HUDEP-2 (cell line): ENCODE measurements at regions not wholly inside any gene's neighbourhood (a gene's known extent, or its start where the extent isn't known, plus 50 kb on each side); places are given as distances from the start of the nearest gene placed in this dataset.

Source experiments
- DNase-seq, 76 experiments: peaks; one replicate each; lab custom pipeline; 2025; ENCODE audit not compliant: unreplicated experiment in 76 of 76; lab: John Stamatoyannopoulos, UW

DNA sequence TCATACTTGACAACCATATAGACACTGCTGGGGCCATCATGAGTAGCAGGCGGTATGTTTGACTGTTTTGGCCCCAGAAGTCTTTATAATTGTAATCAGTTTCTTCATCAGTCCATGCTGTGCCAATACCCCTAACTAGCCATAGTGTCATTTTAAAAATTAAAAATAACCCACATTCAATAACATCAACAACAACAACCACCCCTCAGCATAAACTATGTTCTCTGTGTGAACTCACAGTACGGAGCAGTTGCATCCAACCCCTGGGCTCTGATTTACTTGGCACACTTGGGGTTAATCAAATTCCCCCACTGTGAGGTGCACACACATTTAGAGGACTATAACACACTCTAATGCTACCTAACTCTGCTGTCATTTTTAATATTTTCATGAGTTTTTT lies 553.7 kb downstream of the USP25 start:
- no peak for DNase-seq

DNA sequence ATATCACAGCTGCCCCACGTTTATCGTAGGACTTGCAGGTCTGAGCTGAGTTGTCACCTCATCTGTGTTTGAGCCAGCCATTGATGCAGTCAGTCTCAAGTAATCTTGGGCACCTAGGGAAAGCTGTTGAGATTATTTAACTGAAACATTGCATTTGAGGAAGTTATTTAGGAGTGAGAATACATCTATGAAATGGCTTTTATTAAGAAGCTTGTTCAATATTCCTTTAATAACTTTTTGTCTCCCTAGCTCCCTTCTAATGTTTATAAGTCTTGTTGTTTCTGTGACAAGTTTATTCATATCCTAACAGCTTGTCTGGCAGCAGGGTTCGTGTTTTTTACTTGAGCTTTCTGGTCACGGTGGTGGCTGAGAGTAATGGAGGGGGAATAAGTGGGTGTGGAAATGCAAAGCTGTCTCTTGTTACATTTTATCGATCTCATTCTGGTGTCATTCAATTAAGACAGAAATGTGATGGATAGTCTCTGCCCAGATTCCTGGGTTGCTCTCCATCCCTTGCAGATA lies 555.9 kb downstream of the USP25 start:
- no peak for DNase-seq

DNA sequence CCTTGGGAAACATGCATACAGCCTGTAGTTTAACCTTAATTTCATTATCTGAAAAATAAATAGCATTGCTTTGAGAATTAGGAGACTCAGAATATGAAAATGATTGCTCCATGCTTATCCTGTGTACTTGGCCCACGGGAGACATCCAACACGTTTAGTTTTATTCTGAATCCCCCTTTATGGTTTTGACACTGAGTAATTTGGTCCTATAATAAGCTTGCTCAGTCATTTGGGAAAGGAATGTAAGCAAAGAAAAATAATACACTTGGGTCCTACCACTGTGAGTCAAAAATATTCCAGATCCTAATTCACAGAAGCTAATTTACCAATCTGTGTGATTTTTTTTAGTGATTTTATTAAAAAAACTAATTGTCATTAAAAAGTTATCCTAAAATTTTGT lies 557.3 kb downstream of the USP25 start:
- no peak for DNase-seq

DNA sequence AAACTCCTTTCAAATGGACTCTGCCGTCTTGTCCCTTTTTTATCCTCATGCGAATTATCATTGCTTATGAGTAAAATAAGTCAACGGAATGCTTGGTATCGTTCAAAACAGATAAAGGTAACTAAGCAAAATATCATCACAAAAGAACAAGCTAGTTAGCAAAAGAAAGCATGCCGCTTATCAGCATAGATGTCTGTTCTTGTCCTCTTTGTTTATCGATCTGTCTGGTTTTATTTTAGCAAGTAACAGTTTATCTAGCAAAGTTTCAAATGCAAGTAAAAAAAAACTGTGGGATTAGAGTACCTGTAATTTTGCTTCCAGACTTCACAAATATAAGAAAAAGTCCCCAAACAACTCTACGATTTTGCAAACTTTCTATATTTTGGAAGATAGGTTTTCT lies 561.5 kb downstream of the USP25 start:
- no peak for DNase-seq

DNA sequence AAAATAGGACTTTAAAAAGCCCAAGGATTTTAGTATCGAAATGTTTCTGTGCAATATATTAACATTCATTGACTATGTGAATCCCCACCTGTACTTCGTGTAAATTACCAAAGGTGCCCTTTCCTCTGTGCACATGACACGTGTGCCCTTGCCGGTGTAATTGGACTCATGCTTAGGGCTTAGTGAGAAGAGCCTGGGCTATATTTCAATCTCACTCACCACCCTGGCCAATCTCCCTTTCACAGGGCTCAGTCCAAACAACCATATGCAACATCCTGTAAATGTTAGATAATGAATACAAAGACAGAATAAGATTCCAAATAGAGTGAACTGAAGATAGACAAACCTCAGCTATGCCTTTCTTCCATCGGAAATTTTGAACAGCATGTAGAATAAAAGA lies 564.3 kb downstream of the USP25 start:
- no peak for DNase-seq

DNA sequence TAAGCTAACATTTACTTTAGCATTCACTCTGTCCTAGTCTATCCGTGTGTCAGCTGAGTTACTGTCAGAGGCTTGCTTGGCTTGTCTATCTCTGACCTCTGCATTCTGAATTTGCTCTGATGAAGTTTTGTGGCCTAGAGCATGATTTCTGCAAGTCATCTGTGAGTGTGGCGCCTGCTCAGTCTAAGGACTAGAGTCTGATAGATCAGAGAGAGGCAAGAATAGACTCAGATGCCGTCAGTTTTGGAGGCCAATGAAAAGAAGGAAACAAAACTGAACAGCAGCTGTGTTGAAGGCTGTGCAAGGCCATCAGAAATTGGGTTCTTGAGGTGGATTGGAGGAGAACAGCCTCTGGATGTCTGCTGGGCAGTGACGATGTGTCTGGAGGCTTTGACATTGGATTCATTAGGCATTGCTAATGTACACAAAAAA lies 573.1 kb downstream of the USP25 start:
- peak in 1 of 76 experiments; percentile 9 for DNase-seq

DNA sequence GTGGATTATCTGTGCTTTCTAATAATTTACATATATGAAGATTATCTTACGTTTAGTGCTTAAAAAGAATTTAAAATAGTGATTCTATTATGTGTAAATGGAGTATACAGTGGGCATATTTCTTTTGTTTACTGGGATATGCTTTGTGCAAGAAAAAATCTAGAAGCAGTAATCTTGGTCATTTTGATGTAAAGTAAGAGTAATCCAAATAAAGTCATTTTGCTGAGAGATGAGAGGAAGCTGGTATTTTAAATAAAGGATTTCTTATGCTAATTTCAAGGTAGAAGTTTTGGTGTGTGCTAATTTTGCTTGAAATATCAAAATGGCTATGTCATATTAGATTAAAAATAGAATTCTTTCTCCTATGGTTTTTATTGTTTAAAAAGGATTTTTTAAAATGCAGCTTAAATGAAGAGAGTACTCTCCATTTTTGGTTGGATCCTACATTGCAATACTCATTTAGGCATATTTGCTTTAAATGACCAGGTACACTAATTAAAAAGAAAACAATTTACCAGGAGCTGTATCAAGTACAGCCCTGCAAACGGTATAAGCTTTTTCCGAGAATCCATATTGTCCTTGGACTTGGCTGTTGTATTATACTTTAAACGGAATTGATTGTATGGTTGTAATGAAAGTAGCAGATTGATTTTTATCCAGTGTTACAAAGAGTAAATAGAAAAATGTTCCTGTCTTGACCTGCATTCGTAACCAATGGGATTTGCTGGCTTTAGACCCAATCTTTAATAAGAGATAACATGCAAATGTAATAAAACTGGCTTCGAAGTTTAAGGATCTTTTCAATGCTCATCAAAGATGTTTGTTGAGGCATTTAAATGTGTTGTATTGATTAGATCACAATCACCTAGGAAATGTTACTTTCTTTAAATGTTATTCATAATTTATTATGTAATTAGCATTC lies 574.7 kb downstream of the USP25 start:
- no peak for DNase-seq

DNA sequence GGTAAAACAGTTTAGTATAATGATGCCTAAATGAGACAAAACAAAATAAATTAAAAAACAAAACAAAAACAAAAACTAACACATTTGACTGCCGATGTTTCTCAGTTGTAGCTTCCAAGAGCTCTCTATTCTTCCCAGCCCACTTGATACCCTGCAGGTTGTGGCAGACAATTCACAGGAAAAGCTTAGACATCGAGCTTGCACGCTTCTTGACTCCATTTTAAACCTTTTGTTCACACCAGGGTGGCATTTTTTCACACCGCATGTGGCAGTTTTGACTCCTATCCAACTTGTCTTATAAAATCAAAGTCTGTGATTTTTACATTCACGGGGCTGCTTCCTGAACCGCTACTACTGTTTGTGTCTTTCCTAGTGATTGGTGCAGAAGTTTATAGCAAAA lies 575.9 kb downstream of the USP25 start:
- DNase-seq, result no peak

DNA sequence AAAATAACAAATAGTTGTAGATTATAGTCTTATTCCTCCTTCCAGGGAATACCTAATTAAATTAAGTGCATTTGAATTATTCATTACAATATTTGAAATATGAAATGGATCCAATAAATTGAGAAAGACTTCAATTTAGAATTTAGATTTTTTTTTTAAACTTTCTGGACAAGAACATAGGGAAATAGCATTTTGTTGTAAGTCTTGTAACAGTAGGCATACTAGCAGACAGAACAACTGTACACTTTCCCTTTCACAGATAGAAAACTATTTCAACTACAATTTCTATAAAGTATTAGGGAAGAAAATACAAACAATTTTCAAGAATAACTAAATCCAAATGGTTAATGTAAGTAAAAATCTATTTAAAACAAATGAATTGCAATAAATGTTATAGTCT lies 577.5 kb downstream of the USP25 start:
- no peak for DNase-seq

DNA sequence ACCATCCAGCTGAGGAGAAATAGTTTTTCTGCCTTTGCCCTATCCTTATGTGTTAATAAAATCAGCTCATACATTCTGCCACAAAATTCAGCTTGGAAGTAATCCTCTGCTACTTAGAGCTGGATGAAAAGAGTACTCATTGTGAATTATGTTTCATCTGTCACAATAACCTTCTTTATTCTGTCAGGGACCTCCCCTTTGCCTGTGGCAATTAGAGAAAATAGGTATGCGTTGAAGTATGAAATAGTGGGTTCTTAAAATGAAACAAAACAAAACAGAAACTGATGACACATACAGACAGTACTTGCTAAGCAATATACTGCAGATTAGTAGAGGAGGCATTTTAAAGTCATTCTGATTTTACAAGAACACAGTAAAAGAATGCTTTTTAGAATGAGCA lies 578.5 kb downstream of the USP25 start:
- no peak for DNase-seq

DNA sequence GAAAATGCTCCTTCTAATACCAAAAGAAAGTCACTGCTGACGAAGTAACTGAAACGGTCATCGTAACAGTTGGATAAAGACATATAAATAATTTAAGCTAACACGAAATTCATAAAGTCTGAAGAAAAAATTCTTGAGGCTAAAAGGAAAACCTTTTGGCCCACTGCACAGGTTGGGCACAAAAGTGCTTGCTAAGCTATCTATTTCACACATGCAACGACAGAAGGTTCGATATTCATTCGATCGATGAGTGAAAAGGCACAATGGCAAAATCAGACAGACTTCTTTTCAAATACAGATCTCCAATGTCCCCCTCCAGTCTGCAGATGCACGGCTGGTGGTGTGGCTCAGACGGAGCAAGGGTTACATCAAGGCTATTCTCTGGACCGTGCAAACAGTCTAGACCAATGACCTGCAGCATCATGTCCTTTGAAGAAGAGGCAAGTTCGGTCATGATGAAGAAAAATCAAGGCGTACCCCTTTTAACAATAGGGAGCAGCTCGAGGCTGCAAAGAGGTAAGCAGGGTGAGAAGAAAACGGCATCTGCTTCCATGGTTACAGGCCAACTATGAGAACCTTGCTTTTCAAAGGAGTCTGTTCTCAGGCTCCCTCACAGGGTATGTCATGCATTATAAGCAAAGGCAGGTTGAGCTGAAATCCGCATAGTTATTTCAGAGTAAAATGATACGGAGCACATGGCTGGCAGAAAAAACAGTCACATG lies 579.6 kb downstream of the USP25 start:
- no peak for DNase-seq

DNA sequence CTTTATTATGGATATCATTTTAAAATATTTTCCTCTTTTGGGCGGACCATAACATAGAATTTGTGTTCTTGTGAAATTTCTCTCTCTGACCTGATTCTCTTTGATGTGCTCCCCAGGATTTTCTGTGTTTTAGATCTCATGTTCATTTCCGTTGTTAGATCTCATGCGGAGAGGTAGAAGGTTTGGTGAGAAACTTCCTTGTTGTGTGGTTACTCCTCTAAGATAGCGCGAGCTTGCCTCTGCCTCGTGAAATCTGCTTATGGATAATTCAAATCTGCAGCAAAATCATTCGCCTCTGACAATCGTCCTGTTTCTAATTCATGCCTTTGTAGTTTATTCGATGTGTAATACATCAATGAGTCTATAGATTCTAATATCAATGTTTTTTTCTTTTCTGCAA lies 580.4 kb downstream of the USP25 start:
- no peak for DNase-seq

DNA sequence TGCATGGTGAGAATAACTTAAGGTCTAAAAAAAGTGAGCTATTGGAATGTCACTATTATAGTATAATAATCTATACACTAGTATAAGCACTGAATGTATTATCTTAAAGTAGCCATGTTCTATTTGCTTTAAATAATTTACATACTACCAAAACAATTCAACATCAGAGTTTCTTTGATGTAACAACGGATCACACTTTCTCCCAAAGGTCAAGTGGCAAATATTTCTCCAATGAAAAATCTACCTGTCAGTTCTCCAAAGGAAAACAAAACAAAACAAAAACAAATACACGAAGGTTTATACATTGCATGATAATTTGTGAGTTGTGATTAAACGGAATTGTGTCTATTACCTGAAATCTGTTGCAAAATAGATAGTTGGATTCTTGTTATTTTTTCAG lies 581.4 kb downstream of the USP25 start:
- no peak for DNase-seq

DNA sequence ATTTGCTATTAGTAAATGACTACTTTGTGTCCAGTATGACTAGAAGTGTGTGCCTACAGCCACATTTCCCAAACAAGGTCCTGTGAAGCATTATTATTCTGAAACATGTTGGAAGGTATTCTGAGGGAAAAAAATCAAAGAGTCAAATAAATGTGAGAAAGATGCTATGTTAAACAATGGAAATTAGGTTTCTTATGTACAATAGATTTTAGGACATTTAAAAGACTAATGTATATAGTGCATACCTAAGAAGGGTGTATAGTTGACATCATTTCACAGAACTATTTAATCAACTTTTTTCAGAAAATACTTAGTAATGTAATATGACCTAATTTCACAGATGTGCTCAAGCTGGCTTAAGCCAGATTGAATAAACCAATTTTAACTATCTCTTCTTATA lies 582.5 kb downstream of the USP25 start:
- no peak for DNase-seq

DNA sequence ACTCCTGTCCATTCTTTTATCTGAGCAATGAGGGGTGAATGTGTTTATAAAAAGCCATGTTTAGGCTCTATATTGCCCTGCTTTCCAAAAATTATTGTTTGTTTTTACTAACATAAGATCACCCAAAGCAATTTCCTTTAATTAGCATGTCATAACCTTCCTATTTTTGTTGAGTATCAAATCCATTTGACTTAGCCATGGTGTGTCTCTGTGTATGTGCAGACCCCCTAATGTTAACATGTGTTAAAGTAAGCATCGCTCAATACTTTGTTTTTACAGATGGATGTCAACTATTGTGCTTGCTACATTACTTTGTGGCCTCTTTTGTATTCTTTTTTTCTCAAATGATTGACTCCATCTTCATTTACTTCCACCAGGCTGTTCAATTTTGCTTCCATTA lies 585.4 kb downstream of the USP25 start:
- no peak for DNase-seq

DNA sequence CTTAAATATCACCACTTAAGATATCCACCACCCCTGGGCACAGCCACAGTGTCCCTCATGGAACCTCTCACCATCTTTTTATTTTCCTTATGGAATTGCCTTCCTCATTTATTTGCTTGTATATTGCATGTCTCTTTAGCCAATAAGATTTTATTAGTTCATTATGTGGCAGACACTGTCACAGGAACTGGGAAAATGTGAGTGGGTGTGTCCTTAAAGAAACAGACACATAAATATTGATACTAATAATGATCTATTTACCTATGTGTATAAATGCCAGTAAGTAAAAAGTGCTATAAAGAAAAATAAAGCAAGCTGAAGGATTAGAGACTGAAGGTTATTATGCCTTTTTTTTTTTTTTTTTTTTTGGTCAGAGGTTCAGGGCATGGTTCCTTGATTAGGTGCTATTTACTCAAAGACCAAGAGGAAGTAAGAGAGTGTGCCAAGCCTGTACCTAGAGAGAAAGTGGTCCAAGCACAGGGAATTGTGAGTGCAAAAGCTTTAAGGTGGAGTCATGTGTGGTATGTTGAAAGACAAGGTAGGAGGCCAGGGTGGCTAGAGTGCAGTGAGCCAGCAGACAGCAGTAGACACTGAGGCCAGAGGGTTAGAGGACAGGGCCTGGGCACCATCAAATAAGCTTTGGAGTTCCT lies 589.0 kb downstream of the USP25 start:
- no peak for DNase-seq

DNA sequence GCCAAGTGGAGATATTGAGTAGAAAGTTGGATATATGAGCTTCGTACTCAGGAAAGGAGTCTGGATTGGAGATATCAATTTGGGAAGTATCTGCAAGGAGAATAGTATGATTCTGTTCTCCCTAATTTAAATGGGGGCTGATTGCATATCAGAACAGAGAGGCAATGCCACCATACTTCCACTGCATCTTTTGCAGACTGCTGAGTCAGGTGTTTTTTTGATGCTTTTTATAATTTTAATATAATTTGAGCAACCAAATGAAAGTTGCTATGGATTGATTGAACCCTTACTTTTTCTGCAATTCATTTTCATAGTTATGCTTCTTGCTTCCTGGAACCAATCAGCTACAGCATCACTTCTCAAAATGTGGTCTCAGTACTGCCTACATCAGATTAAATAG lies 590.3 kb downstream of the USP25 start:
- DNase-seq, result no peak

DNA sequence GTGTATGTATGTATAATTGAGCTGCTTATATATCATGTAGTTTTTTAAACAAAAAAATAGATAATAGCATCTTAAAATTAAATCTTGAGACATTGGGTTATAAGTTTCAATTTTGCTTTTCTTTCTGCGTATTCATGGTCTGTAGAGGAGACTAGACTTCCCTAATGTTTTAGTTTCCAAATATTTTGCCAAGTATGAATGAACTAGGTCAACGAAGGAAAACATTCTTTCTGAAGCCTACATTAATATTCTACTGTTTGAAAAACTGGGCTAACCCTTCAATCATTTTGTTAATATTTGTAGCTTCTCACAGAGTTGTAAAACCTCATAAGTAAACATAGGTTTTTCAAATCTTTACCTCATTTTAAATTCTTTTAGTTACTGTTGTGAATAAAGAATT lies 592.7 kb downstream of the USP25 start:
- no peak for DNase-seq

DNA sequence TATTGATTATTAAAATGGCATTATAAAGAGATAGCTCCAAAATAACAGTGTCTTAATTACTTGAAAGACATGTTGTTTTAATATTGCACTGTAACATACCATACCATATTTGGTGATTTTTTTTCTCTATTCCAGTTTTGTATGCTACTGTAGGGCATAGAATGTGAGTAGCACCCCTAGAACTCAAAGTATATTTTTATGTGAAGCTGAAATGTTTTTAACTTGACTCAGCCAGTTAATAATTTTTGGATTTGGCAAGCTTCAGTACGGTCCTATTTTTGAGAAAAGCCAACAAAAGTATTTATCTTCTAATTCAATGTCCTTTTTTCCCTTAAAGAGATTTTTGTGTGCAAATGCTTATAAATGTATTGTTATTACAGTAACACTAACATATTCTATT lies 593.8 kb downstream of the USP25 start:
- no peak for DNase-seq

DNA sequence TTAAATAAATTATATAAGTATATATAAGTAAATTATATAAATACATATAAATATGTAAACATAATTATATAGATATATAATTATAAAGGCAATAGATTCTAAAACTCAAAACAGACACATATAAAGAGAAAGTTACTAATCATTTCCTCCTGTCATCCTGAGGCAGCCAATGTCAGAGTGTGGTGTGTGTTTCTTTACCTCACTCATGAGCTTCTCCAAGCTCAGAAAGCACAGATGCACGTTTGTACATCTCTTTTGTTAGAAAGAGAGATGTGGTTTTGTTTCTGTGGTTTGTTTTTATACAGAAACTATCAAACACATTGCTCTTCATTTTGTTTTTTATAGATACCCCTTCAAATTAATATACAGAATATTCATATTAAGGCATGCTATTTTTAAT lies 594.8 kb downstream of the USP25 start:
- DNase-seq, result no peak
